ENCODE measurements at regions not wholly inside any gene's neighbourhood (a gene's known extent, or its start where the extent isn't known, plus 50 kb on each side); places are given as distances from the start of the nearest gene placed in this dataset.
A peak's percentile ranks its signal among the peaks of the same experiment; 100 is the strongest.

GRCh38 chr2:22497789-22498188 lies 887.2 kb upstream of the KLHL29 start:
- ATAC-seq (ENCODE audit: low FRiP score) (no peak), DNase-seq (no peak)
- Histone ChIP-seq H3K36me3 (ENCODE audit: control insufficient read depth in 1 of 2, insufficient read depth in 2 of 2, low read length in 1 of 2) (no peaks in the 10 kb centered on the region), H3K27ac (ENCODE audit: low read depth in 1 of 2, low read length in 2 of 2) (peak overlapping the region in 1 of 2 donors; percentile 25), H3K4me1 (ENCODE audit: control insufficient read depth in 1 of 2, insufficient read depth in 2 of 2, low read length in 2 of 2) (peaks cover 0 to 10% of the 10 kb centered on the region in 2 donors), H3K27me3 (ENCODE audit: control insufficient read depth in 1 of 2, insufficient read depth in 2 of 2, low read length in 1 of 2) (no peaks in the 10 kb centered on the region), H3K4me3 (ENCODE audit: low read length in 2 of 2) (no peak overlapping the region), H3K9me3 (ENCODE audit: control insufficient read depth, low read length) (peaks cover 2% of the 10 kb centered on the region)
- 93 to 94% methylated on average over 3 of the region's 3 CpGs for WGBS, 2 donors
- intact Hi-C loops (cut with DNase I), result no loop called here

GRCh38 chr2:22499082-22499839 lies 885.7 kb upstream of the KLHL29 start:
- no peaks in the 10 kb centered on the region for H3K27me3 ChIP-seq (ENCODE audit: control insufficient read depth in 1 of 2, insufficient read depth in 2 of 2, low read length in 1 of 2)
- intact Hi-C loops (cut with DNase I), result no loop called here
- 34 to 38% methylated on average over 4 of the region's 4 CpGs for WGBS, 2 donors
- DNase-seq (peak in 1 of 2 donors; percentile 67), ATAC-seq (ENCODE audit: low FRiP score) (peak; percentile 91)
- peak overlapping the region in 1 of 2 donors; percentile 94 for H3K27ac ChIP-seq (ENCODE audit: low read depth in 1 of 2, low read length in 2 of 2)
- H3K4me1 ChIP-seq (ENCODE audit: control insufficient read depth in 1 of 2, insufficient read depth in 2 of 2, low read length in 2 of 2), result peaks cover 0 to 8% of the 10 kb centered on the region in 2 donors
- peaks cover 2% of the 10 kb centered on the region for H3K9me3 ChIP-seq (ENCODE audit: control insufficient read depth, low read length)
- no peak overlapping the region for H3K4me3 ChIP-seq (ENCODE audit: low read length in 2 of 2)
- no peaks in the 10 kb centered on the region for H3K36me3 ChIP-seq (ENCODE audit: control insufficient read depth in 1 of 2, insufficient read depth in 2 of 2, low read length in 1 of 2)

- peaks cover 2% of the 10 kb centered on the region for H3K9me3 ChIP-seq (ENCODE audit: control insufficient read depth, low read length)
- intact Hi-C loops (cut with DNase I), result no loop called here
- WGBS, 2 donors, result 85 to 90% methylated on average over 1 of the region's 1 CpG
- no peaks in the 10 kb centered on the region for H3K27me3 ChIP-seq (ENCODE audit: control insufficient read depth in 1 of 2, insufficient read depth in 2 of 2, low read length in 1 of 2)
- ATAC-seq (ENCODE audit: low FRiP score) (no peak), DNase-seq (no peak)
- no peaks in the 10 kb centered on the region for H3K36me3 ChIP-seq (ENCODE audit: control insufficient read depth in 1 of 2, insufficient read depth in 2 of 2, low read length in 1 of 2)
- H3K27ac ChIP-seq (ENCODE audit: low read depth in 1 of 2, low read length in 2 of 2), result peak overlapping the region; percentile 57 to 85
- no peak overlapping the region for H3K4me3 ChIP-seq (ENCODE audit: low read length in 2 of 2)
- H3K4me1 ChIP-seq (ENCODE audit: control insufficient read depth in 1 of 2, insufficient read depth in 2 of 2, low read length in 2 of 2), result peaks cover 0 to 8% of the 10 kb centered on the region in 2 donors
These were observed 884.4 kb upstream of the KLHL29 start for GRCh38 chr2:22500555-22500935.

GRCh38 chr2:22501851-22502250 lies 883.1 kb upstream of the KLHL29 start:
- Histone ChIP-seq H3K27me3 (ENCODE audit: control insufficient read depth in 1 of 2, insufficient read depth in 2 of 2, low read length in 1 of 2) (no peaks in the 10 kb centered on the region), H3K27ac (ENCODE audit: low read depth in 1 of 2, low read length in 2 of 2) (no peak overlapping the region), H3K36me3 (ENCODE audit: control insufficient read depth in 1 of 2, insufficient read depth in 2 of 2, low read length in 1 of 2) (no peaks in the 10 kb centered on the region), H3K9me3 (ENCODE audit: control insufficient read depth, low read length) (peaks cover 2% of the 10 kb centered on the region), H3K4me3 (ENCODE audit: low read length in 2 of 2) (no peak overlapping the region), H3K4me1 (ENCODE audit: control insufficient read depth in 1 of 2, insufficient read depth in 2 of 2, low read length in 2 of 2) (peaks cover 0 to 8% of the 10 kb centered on the region in 2 donors)
- 77 to 78% methylated on average over 2 of the region's 2 CpGs for WGBS, 2 donors
- ATAC-seq (ENCODE audit: low FRiP score), result no peak
- no peak for DNase-seq
- intact Hi-C loops (cut with DNase I), result no loop called here

GRCh38 chr2:22513563-22513962 lies 871.4 kb upstream of the KLHL29 start:
- ATAC-seq (ENCODE audit: low FRiP score) (no peak), DNase-seq (no peak)
- intact Hi-C loops (cut with DNase I), result no loop called here
- Histone ChIP-seq H3K36me3 (ENCODE audit: control insufficient read depth in 1 of 2, insufficient read depth in 2 of 2, low read length in 1 of 2) (no peaks in the 10 kb centered on the region), H3K27ac (ENCODE audit: low read depth in 1 of 2, low read length in 2 of 2) (no peak overlapping the region), H3K4me3 (ENCODE audit: low read length in 2 of 2) (no peak overlapping the region), H3K9me3 (ENCODE audit: control insufficient read depth, low read length) (peaks cover 3% of the 10 kb centered on the region), H3K27me3 (ENCODE audit: control insufficient read depth in 1 of 2, insufficient read depth in 2 of 2, low read length in 1 of 2) (no peaks in the 10 kb centered on the region), H3K4me1 (ENCODE audit: control insufficient read depth in 1 of 2, insufficient read depth in 2 of 2, low read length in 2 of 2) (no peaks in the 10 kb centered on the region)
- 87 to 88% methylated on average over 4 of the region's 4 CpGs for WGBS, 2 donors

GRCh38 chr2:22517141-22517540 lies 867.8 kb upstream of the KLHL29 start:
- 0 to 41% methylated on average over 1 of the region's 1 CpG for WGBS, 2 donors
- no peak for ATAC-seq (ENCODE audit: low FRiP score)

GRCh38 chr2:22518641-22519040 lies 866.3 kb upstream of the KLHL29 start:
- H3K9me3 ChIP-seq (ENCODE audit: control insufficient read depth, low read length), result no peaks in the 10 kb centered on the region
- no peaks in the 10 kb centered on the region for H3K4me1 ChIP-seq (ENCODE audit: control insufficient read depth in 1 of 2, insufficient read depth in 2 of 2, low read length in 2 of 2)
- ATAC-seq (ENCODE audit: low FRiP score) (no peak), DNase-seq (no peak)
- intact Hi-C loops (cut with DNase I), result no loop called here
- H3K27ac ChIP-seq (ENCODE audit: low read depth in 1 of 2, low read length in 2 of 2), result no peak overlapping the region
- H3K4me3 ChIP-seq (ENCODE audit: low read length in 2 of 2), result no peak overlapping the region
- no peaks in the 10 kb centered on the region for H3K27me3 ChIP-seq (ENCODE audit: control insufficient read depth in 1 of 2, insufficient read depth in 2 of 2, low read length in 1 of 2)
- no peaks in the 10 kb centered on the region for H3K36me3 ChIP-seq (ENCODE audit: control insufficient read depth in 1 of 2, insufficient read depth in 2 of 2, low read length in 1 of 2)

More at GRCh38 chr2:22517141-22517540, 867.8 kb upstream of the KLHL29 start:
- Histone ChIP-seq H3K4me1 (ENCODE audit: control insufficient read depth in 1 of 2, insufficient read depth in 2 of 2, low read length in 2 of 2) (no peaks in the 10 kb centered on the region), H3K27me3 (ENCODE audit: control insufficient read depth in 1 of 2, insufficient read depth in 2 of 2, low read length in 1 of 2) (no peaks in the 10 kb centered on the region), H3K27ac (ENCODE audit: low read depth in 1 of 2, low read length in 2 of 2) (no peak overlapping the region), H3K4me3 (ENCODE audit: low read length in 2 of 2) (no peak overlapping the region), H3K36me3 (ENCODE audit: control insufficient read depth in 1 of 2, insufficient read depth in 2 of 2, low read length in 1 of 2) (no peaks in the 10 kb centered on the region), H3K9me3 (ENCODE audit: control insufficient read depth, low read length) (no peaks in the 10 kb centered on the region)
- intact Hi-C loops (cut with DNase I), result no loop called here
- no peak for DNase-seq

GRCh38 chr2:22520369-22521288 lies 864.4 kb upstream of the KLHL29 start:
- Histone ChIP-seq H3K27ac (ENCODE audit: low read depth in 1 of 2, low read length in 2 of 2) (no peak overlapping the region), H3K36me3 (ENCODE audit: control insufficient read depth in 1 of 2, insufficient read depth in 2 of 2, low read length in 1 of 2) (no peaks in the 10 kb centered on the region), H3K4me1 (ENCODE audit: control insufficient read depth in 1 of 2, insufficient read depth in 2 of 2, low read length in 2 of 2) (no peaks in the 10 kb centered on the region), H3K27me3 (ENCODE audit: control insufficient read depth in 1 of 2, insufficient read depth in 2 of 2, low read length in 1 of 2) (no peaks in the 10 kb centered on the region), H3K4me3 (ENCODE audit: low read length in 2 of 2) (no peak overlapping the region), H3K9me3 (ENCODE audit: control insufficient read depth, low read length) (no peaks in the 10 kb centered on the region)
- intact Hi-C loops (cut with DNase I), result no loop called here
- ATAC-seq (ENCODE audit: low FRiP score), result peak; percentile 41
- 38 to 55% methylated on average over 8 of the region's 8 CpGs for WGBS, 2 donors
- DNase-seq, result peak in 1 of 2 donors; percentile 35

Data from aorta (tissue), 5 donors.